PC-3 (cell line): ENCODE measurements at regions not wholly inside any gene's neighbourhood (a gene's known extent, or its start where the extent isn't known, plus 50 kb on each side); places are given as distances from the start of the nearest gene placed in this dataset.

Experiments used
- ATAC-seq: fragments of 200-7000 bp; cut with Tn5 transposase; 2 replicates; pipeline ENCODE4 v1.9.1; 2020; ENCODE audit warnings: mild to moderate bottlenecking, moderate library complexity
- BruUV-seq: library from RNA; stranded (reverse); fragments of 400-500 nt; replicated peaks from 2 replicates; lab custom pipeline; 2021; lab: Mats Ljungman, UMichigan
- CTCF ChIA-PET: fragments of 300-600 bp; sonication (Branson Sonifier 250); formaldehyde crosslinking; loops from one replicate; lab custom pipeline; 2022; ENCODE audit warnings: antibody characterized with exemption; lab: Charles Lee
- POLR2A ChIA-PET: fragments of 300-600 bp; sonication (Branson Sonifier 250); formaldehyde crosslinking; loops from one replicate; lab custom pipeline; 2022; ENCODE audit warnings: antibody characterized with exemption; ENCODE audit not compliant: unreplicated experiment; lab: Charles Lee
- DNase-seq: peaks from one replicate; pipeline ENCODE4 v3.0.0-alpha.2; 2015
- H2AFZ ChIP-seq: fragments of 300-600 bp; sonication (generic); 2 replicates; pipeline ENCODE4 v1.6.0; 2016; ENCODE audit warnings: antibody characterized with exemption, low read length
- H3F3A ChIP-seq: fragments of 300-600 bp; sonication (generic); one replicate; pipeline ENCODE4 v1.6.0; 2017; ENCODE audit warnings: antibody characterized with exemption, low read length, control low read depth, mild to moderate bottlenecking; ENCODE audit not compliant: unreplicated experiment
- H3K27ac ChIP-seq: fragments of 300-600 bp; sonication (generic); 2 replicates; pipeline ENCODE4 v1.5.1; 2016; ENCODE audit warnings: mild to moderate bottlenecking, low read length
- H3K27me3 ChIP-seq: fragments of 300-600 bp; sonication (generic); 2 replicates; pipeline ENCODE4 v1.6.1; 2016; ENCODE audit warnings: low read length, mixed read lengths
- H3K36me3 ChIP-seq: fragments of 300-600 bp; sonication (generic); 2 replicates; pipeline ENCODE4 v1.6.1; 2016; ENCODE audit warnings: low read depth, mixed run types, low read length, mixed read lengths
- H3K4me1 ChIP-seq: fragments of 300-600 bp; sonication (generic); 2 replicates; pipeline ENCODE4 v1.5.1; 2016; ENCODE audit warnings: low read length; ENCODE audit not compliant: insufficient read depth
- H3K4me2 ChIP-seq: fragments of 300-600 bp; sonication (generic); 2 replicates; pipeline ENCODE4 v1.6.0; 2016; ENCODE audit warnings: low read length
- H3K4me3 ChIP-seq: fragments of 300-600 bp; sonication (generic); 2 replicates; pipeline ENCODE4 v1.5.1; 2016; ENCODE audit warnings: mild to moderate bottlenecking, low read length, mixed read lengths
- H3K79me2 ChIP-seq: fragments of 300-600 bp; sonication (generic); 2 replicates; pipeline ENCODE4 v1.6.1; 2017; ENCODE audit warnings: low read length, mixed read lengths
- H3K9ac ChIP-seq: fragments of 300-600 bp; sonication (generic); 2 replicates; pipeline ENCODE4 v1.6.0; 2016; ENCODE audit warnings: mild to moderate bottlenecking, low read length
- H3K9me2 ChIP-seq: fragments of 300-600 bp; sonication (generic); replicated peaks from 2 replicates; pipeline ENCODE4 v1.6.1; 2016; ENCODE audit warnings: mixed run types, low read length, mixed read lengths
- H3K9me3 ChIP-seq: fragments of 300-600 bp; sonication (generic); 2 replicates; pipeline ENCODE4 v1.6.1; 2016; ENCODE audit warnings: low read length, mixed read lengths
- H4K20me1 ChIP-seq: fragments of 300-600 bp; sonication (generic); 2 replicates; pipeline ENCODE4 v1.6.1; 2016; ENCODE audit warnings: low read length, mixed read lengths
- CTCF ChIP-seq: fragments of 300-600 bp; sonication (generic); conservative IDR thresholded peaks from 2 replicates; pipeline ENCODE4 v1.5.1; 2017; ENCODE audit warnings: antibody characterized with exemption, low read depth, mild to moderate bottlenecking, low read length
- EZH2 ChIP-seq: fragments of 300-600 bp; sonication (generic); IDR thresholded peaks from one replicate; pipeline ENCODE4 v1.6.1; 2017; ENCODE audit warnings: antibody characterized with exemption, mild to moderate bottlenecking, low read length; ENCODE audit not compliant: unreplicated experiment
- EZH2phosphoT487 ChIP-seq: fragments of 300-600 bp; sonication (generic); IDR thresholded peaks from 2 replicates; pipeline ENCODE4 v1.6.1; 2018; ENCODE audit warnings: mild to moderate bottlenecking, antibody characterized with exemption, low read length, borderline replicate concordance
- intact Hi-C: fragments of 100-400 bp; cut with micrococcal nuclease; formaldehyde crosslinking; loops from 2 replicates; pipeline ENCODE4 v1.9.0; 2023

GRCh38 chr6:137341681-137342195 lies 122.6 kb upstream of the IFNGR1 start:
- CTCF ChIA-PET, result no interaction called here
- peak; percentile 58 for ATAC-seq

DNA sequence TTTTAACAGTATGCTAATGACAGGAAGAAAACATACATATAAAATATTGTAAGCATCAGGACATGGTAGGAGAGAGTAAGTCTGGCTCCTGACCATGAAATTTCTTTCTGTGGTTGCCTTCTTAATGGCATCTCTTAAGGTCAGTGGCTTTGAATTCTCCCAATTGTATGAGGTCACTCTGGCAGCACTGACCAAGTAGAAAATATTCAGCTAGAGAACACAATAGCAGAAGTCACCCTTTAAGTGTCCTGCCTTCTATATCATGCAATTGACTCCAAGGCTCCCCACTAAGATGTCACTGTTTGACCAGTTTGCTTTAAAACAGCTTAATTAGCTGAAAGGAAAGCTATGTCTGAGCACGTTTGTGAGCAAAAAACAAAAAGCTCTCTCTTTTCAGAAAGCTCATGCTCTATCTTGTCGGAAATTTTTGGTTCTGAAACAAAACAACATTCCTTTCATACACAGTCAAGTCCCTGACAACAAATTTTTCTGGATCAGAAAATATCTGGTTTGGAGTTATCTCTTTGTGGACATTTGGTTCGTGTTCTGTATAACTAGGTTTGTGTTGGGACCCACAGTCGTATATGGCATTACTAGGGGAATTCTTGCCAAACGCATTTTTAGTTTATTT lies 120.9 kb upstream of the IFNGR1 start:
- Histone ChIP-seq H3K27ac (no peak overlapping the region), H3K4me1 (no peaks in the 10 kb centered on the region), H3K9me3 (no peaks in the 10 kb centered on the region), H3K79me2 (no peaks in the 10 kb centered on the region), H3K4me2 (no peak overlapping the region), H3K4me3 (no peak overlapping the region), H3K9ac (no peak overlapping the region), H3K36me3 (no peaks in the 10 kb centered on the region), H4K20me1 (no peaks in the 10 kb centered on the region), H3K27me3 (peaks cover 45% of the 10 kb centered on the region), H3K9me2 (no peaks in the 10 kb centered on the region), H2AFZ (no peak overlapping the region), H3F3A (no peaks in the 10 kb centered on the region)
- BruUV-seq, result no TSS peak
- no peak for TF ChIP-seq CTCF
- no peak for TF ChIP-seq EZH2
- no peak for TF ChIP-seq EZH2phosphoT487
- POLR2A ChIA-PET, result no interaction called here
- ATAC-seq (no peak), DNase-seq (no peak)
- intact Hi-C loops, result no loop called here
- CTCF ChIA-PET, result no interaction called here

More at GRCh38 chr6:137341681-137342195, 122.6 kb upstream of the IFNGR1 start:
- no TSS peak for BruUV-seq
- H3K9me2 ChIP-seq, result no peaks in the 10 kb centered on the region
- no peaks in the 10 kb centered on the region for H3K79me2 ChIP-seq
- intact Hi-C loops, result loop anchor here (1.0 kb wide), 2 partner anchors 74 to 300 kb away; no protein-coding TSS in a partner anchor
- H3K4me3 ChIP-seq, result peak overlapping the region; percentile 62; the same call in 1 of the 2 replicates
- H3K4me2 ChIP-seq, result peak overlapping the region; percentile 72; the same call in 1 of the 2 replicates
- H3K27ac ChIP-seq, result no peak overlapping the region
- POLR2A ChIA-PET, result no interaction called here
- peaks cover 40% of the 10 kb centered on the region for H3K27me3 ChIP-seq
- H3F3A ChIP-seq, result no peaks in the 10 kb centered on the region
- H3K36me3 ChIP-seq, result no peaks in the 10 kb centered on the region
- DNase-seq, result peak; percentile 59
- H3K9ac ChIP-seq, result no peak overlapping the region
- no peaks in the 10 kb centered on the region for H3K9me3 ChIP-seq
- peak overlapping the region; percentile 15; the same call in 1 of the 2 replicates for H2AFZ ChIP-seq
- H4K20me1 ChIP-seq, result no peaks in the 10 kb centered on the region
- no peak for TF ChIP-seq EZH2phosphoT487
- peak; percentile 62 for TF ChIP-seq CTCF
- no peak for TF ChIP-seq EZH2
- H3K4me1 ChIP-seq, result no peaks in the 10 kb centered on the region

DNA sequence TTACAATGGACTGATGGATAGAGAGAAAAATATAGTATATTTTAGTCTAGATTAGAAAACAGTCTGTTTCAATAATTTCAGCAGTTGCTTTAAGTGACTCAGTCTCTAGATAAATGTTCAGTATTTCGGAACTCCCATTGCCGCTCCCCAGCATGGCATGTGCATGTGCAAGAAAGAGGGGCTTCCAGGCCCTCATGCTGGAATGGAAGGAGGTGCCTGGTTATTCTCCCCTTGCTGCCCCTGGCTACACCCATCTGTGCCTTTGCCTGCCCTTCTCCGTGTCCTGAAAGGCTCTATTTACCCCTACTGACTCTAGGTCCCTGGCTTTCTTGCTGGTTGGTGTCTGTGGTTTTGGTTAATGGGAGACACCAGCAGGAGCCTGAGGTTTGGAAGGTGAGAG lies 115.7 kb upstream of the IFNGR1 start:
- H2AFZ ChIP-seq, result no peak overlapping the region
- intact Hi-C loops, result no loop called here
- H3K79me2 ChIP-seq, result no peaks in the 10 kb centered on the region
- no peaks in the 10 kb centered on the region for H3K4me1 ChIP-seq
- peaks cover 42% of the 10 kb centered on the region for H3K27me3 ChIP-seq
- H3K4me3 ChIP-seq, result no peak overlapping the region
- no peaks in the 10 kb centered on the region for H3K9me2 ChIP-seq
- no peak overlapping the region for H3K27ac ChIP-seq
- TF ChIP-seq EZH2phosphoT487 (no peak), CTCF (no peak)
- ChIA-PET CTCF (no interaction called here), POLR2A (interaction anchor here (0.7 kb wide), 1 partner anchor 14 kb away, joined by 3 read pairs; no protein-coding TSS in a partner anchor)
- no TSS peak for BruUV-seq
- H3F3A ChIP-seq, result no peaks in the 10 kb centered on the region
- H4K20me1 ChIP-seq, result no peaks in the 10 kb centered on the region
- no peak for DNase-seq
- ATAC-seq, result no peak
- H3K9ac ChIP-seq, result no peak overlapping the region
- no peaks in the 10 kb centered on the region for H3K36me3 ChIP-seq
- H3K4me2 ChIP-seq, result no peak overlapping the region
- no peaks in the 10 kb centered on the region for H3K9me3 ChIP-seq
